ENCODE measurements at regions not wholly inside any gene's neighbourhood (a gene's known extent, or its start where the extent isn't known, plus 50 kb on each side); places are given as distances from the start of the nearest gene placed in this dataset.

DNA sequence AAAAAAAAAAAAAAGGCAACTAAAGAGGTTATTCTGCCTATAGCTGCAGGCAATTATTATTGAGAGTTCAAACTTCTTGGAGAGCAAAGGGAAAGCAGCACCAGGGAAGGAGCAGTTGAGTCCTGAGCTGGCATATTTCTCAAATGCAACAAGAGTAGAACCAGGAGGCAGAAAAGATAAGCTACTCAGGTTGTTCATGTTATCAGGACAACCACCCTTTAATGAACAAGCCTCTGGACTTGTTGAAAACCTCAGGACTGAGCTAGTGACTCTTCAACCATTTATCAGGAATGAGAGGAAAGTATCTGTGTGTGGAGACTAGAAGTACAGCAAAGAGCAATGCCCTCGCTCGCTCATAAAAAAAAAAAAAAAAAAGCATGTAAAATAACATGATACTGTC is 183.0 kb downstream of the KCTD12 start:
- no peaks in the 10 kb centered on the region for H3K27me3 Mint-ChIP-seq (ENCODE audit: low read depth)
- no peak overlapping the region for H3K4me3 Mint-ChIP-seq
- no peaks in the 10 kb centered on the region for H3K9me3 Mint-ChIP-seq
- H3K36me3 Mint-ChIP-seq (ENCODE audit: low read depth): no peaks in the 10 kb centered on the region
- no peak overlapping the region for H3K27ac Mint-ChIP-seq
- no peaks in the 10 kb centered on the region for H3K4me1 Mint-ChIP-seq (ENCODE audit: low read depth)
- DNase-seq (ENCODE audit: low spot score): no peak

DNA sequence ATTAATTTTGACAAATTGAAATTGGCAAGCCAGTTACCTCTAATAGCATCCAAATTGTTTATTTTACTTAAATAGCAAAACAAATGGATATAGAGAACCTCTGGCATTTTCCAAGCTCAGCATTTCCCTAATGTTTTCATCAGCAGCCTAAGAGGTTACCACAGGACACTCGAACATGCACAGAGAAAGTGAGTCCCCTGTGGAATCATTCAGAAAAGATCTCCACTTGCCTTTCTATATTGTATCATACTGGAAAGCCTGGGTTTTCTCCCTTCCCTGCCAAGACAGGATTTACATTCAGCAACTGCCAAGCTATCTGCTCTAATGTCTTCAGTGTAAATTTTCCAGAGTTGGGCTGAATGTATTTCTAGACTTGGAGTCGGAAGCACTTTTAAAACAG is 188.9 kb downstream of the KCTD12 start:
- DNase-seq (ENCODE audit: low spot score): no peak
- no peaks in the 10 kb centered on the region for H3K27me3 Mint-ChIP-seq (ENCODE audit: low read depth)
- H3K4me3 Mint-ChIP-seq: no peak overlapping the region
- H3K9me3 Mint-ChIP-seq: no peaks in the 10 kb centered on the region
- H3K27ac Mint-ChIP-seq: no peak overlapping the region
- no peaks in the 10 kb centered on the region for H3K36me3 Mint-ChIP-seq (ENCODE audit: low read depth)
- no peaks in the 10 kb centered on the region for H3K4me1 Mint-ChIP-seq (ENCODE audit: low read depth)

DNA sequence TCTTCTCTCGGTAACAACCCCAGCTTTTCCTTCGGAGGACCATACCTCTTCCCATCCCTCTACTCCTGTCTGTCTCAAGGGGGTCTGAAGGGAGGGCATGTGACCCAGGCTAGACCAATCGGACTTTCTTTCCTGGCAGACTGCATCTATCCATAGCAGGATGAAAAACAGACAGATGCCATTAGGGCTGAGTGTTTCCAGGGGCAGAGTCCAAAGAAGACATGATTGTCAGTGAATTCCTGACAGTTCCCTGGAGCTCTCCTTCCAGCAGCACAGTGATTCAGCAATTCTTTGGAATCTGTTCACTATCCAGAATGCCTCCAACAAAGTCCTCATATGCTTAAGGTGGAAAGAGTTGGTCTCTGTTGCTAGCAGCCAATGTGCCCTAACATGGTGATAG is 189.8 kb downstream of the KCTD12 start:
- Mint-ChIP-seq H3K4me1 (ENCODE audit: low read depth) (no peaks in the 10 kb centered on the region), H3K36me3 (ENCODE audit: low read depth) (no peaks in the 10 kb centered on the region), H3K27ac (no peak overlapping the region), H3K4me3 (no peak overlapping the region), H3K27me3 (ENCODE audit: low read depth) (no peaks in the 10 kb centered on the region), H3K9me3 (no peaks in the 10 kb centered on the region)
- no peak for DNase-seq (ENCODE audit: low spot score)

DNA sequence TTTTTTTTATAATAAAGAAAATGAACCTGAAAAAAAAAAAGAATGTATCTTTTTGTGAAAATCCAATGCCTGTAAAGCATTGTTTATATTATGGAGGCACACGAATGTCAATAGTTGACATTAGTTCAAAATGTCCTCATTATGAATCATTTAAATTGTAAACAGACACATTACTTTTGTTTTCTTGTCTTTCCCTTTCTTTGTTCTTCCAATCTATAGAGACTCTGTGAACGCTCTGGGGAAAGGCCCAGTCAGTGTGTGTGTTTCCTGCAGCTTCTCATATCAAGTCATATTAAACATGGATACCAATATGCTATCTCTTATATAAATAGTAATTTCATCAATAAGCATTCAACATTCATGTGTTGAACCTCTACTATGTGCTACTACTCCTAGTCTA is 193.1 kb downstream of the KCTD12 start:
- no peak overlapping the region for H3K27ac Mint-ChIP-seq
- H3K4me1 Mint-ChIP-seq (ENCODE audit: low read depth): no peaks in the 10 kb centered on the region
- no peaks in the 10 kb centered on the region for H3K27me3 Mint-ChIP-seq (ENCODE audit: low read depth)
- DNase-seq (ENCODE audit: low spot score): no peak
- no peaks in the 10 kb centered on the region for H3K9me3 Mint-ChIP-seq
- H3K36me3 Mint-ChIP-seq (ENCODE audit: low read depth): no peaks in the 10 kb centered on the region
- H3K4me3 Mint-ChIP-seq: no peak overlapping the region

DNA sequence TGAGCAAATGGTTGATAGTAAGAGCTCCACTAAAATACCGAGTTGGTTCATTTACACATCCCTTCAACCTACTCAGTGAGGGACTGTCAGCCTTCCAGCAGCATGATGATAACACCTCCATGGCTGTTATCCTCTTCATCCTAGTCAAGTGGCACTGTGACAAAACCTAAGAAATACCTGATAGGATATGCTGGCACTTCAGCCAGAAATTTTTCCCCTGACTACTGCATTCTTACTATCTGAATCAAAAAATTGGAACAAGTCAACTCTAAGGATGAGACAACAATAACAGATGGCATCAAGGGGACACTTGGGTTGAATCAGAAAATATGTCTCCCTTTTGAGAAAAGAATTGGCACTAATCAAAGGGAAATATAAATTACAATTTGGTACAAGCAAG is 193.9 kb downstream of the KCTD12 start:
- Mint-ChIP-seq H3K27me3 (ENCODE audit: low read depth) (no peaks in the 10 kb centered on the region), H3K27ac (no peak overlapping the region)

DNA sequence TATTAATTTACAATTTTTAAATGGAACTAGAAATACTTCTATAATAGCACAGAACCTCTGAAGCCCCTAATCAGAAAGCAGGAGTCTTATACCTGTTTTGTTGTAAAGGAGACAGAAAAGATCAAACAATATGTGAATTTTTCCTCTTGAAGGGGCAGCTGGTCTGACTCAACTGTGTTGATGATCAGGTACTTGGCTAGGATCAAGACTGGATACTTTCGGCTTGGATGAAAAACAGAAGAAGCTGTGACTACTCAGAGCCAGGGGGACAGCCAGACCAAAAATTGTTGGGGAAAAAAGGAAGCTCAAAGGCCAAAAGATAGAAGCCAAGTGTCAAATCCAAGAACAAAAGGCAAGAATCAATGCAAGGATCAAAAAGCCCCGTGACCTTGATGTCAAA is 195.6 kb downstream of the KCTD12 start:
- Mint-ChIP-seq H3K4me1 (ENCODE audit: low read depth) (peaks cover 2% of the 10 kb centered on the region), H3K27me3 (ENCODE audit: low read depth) (no peaks in the 10 kb centered on the region), H3K9me3 (no peaks in the 10 kb centered on the region), H3K36me3 (ENCODE audit: low read depth) (no peaks in the 10 kb centered on the region), H3K27ac (no peak overlapping the region), H3K4me3 (no peak overlapping the region)
- no peak for DNase-seq (ENCODE audit: low spot score)

More for the DNA sequence above, 193.9 kb downstream of the KCTD12 start:
- Mint-ChIP-seq H3K9me3 (no peaks in the 10 kb centered on the region), H3K4me3 (no peak overlapping the region), H3K4me1 (ENCODE audit: low read depth) (peaks cover 2% of the 10 kb centered on the region), H3K36me3 (ENCODE audit: low read depth) (no peaks in the 10 kb centered on the region)
- no peak for DNase-seq (ENCODE audit: low spot score)

DNA sequence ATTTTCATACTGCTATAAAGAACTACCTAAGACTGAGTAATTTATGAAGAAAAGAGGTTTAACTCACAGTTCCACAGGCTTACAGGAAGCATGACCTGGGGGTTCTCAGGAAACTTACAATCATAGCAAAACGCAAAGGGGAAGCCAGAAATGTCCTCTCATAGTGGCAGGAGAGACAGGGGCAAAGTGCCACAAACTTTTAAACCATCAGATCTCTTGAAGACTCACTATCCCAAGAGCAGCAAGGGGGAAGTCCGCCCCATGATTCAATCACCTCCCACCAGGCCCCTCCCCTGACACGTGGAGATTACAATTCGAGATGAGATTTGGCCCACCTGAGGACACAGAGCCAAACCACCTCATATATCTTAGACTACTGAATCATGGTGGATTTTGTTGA is 198.7 kb downstream of the KCTD12 start:
- no peak for DNase-seq (ENCODE audit: low spot score)
- Mint-ChIP-seq H3K27me3 (ENCODE audit: low read depth) (no peaks in the 10 kb centered on the region), H3K27ac (no peak overlapping the region), H3K4me1 (ENCODE audit: low read depth) (peaks cover 2% of the 10 kb centered on the region), H3K36me3 (ENCODE audit: low read depth) (no peaks in the 10 kb centered on the region), H3K9me3 (no peaks in the 10 kb centered on the region), H3K4me3 (no peak overlapping the region)

DNA sequence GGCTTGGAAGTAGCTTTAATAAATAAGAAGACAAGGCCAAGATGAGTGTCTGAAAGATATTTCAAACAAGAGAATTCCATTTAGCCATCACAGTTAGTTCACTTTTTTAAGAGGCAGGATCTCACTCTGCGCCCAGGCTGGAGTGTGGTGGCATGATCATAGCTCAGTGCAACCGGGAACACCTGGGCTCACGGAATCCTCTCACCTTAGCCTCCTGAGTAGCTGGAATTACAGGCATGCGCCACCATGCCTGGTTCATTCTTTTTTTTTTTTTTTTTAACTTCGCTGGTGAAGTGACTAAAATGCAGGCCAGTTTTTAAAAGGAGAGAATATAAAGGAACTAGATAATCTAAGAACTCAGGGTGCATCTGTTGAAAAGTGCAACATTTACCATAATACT is 200.3 kb downstream of the KCTD12 start:
- DNase-seq (ENCODE audit: low spot score): no peak
- no peak overlapping the region for H3K4me3 Mint-ChIP-seq
- no peaks in the 10 kb centered on the region for H3K36me3 Mint-ChIP-seq (ENCODE audit: low read depth)
- H3K9me3 Mint-ChIP-seq: no peaks in the 10 kb centered on the region
- H3K27ac Mint-ChIP-seq: no peak overlapping the region
- no peaks in the 10 kb centered on the region for H3K27me3 Mint-ChIP-seq (ENCODE audit: low read depth)
- peaks cover 2% of the 10 kb centered on the region for H3K4me1 Mint-ChIP-seq (ENCODE audit: low read depth)

DNA sequence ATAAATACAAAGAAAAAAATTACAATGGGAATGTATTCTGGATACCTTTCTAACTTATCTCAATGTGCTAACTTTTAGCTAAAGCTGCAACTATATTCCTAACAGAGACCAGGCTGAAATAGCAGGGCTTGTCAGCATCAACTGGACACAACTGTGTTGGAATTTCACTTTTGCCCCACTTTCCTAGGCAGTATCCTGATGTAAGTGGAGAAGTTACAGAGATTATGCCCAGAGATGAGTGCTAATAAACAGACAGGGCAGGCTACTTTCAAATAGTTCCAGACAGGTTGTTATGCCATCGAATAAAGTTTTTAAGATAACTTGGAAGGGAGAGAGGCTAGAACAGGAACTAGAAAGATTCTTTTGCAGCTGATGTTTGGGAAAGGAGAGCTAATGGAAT is 201.9 kb downstream of the KCTD12 start:
- no peak for DNase-seq (ENCODE audit: low spot score)
- Mint-ChIP-seq H3K27ac (no peak overlapping the region), H3K4me3 (no peak overlapping the region), H3K9me3 (no peaks in the 10 kb centered on the region), H3K4me1 (ENCODE audit: low read depth) (peaks cover 2% of the 10 kb centered on the region), H3K36me3 (ENCODE audit: low read depth) (no peaks in the 10 kb centered on the region), H3K27me3 (ENCODE audit: low read depth) (no peaks in the 10 kb centered on the region)

DNA sequence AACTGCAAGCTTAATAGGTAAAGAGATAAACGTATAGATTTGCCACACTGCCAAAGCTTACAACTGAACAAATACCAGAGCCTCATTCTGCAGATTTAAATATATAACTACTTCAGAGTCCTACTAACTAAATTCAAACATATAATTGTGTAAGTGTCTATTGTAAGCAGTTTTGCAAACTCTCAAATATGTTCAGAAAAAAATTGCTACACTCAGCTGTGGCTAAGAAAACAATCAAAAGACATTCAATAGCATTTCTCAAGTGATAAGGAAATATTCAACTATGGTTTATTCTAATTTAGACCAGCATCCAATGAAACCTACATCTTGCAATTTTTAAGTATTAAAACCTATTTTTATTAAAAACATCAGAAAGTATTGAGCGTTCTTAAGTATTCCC is 202.4 kb downstream of the KCTD12 start:
- Mint-ChIP-seq H3K27ac (no peak overlapping the region), H3K4me3 (no peak overlapping the region), H3K4me1 (ENCODE audit: low read depth) (peaks cover 2% of the 10 kb centered on the region), H3K9me3 (no peaks in the 10 kb centered on the region), H3K27me3 (ENCODE audit: low read depth) (no peaks in the 10 kb centered on the region), H3K36me3 (ENCODE audit: low read depth) (no peaks in the 10 kb centered on the region)
- DNase-seq (ENCODE audit: low spot score): no peak

DNA sequence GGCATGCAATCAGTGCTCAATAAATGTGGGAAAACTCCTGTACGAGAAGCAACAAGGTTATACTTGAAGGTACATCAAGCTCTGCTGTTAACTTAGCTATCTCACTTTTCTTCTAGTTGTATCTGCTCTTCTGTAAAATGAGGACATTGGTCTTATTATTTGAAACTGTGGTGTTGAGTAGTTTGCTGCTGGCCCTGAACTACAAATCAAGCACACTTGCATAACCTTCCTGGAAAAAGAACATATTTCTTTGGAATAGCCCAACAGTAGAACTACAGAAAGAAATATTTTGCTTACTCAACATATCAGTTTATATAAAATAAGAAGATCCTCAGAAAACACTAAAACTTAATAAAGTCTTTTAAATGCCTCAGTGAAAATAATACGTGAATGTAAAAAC is 203.0 kb downstream of the KCTD12 start:
- Mint-ChIP-seq H3K4me1 (ENCODE audit: low read depth) (peaks cover 2% of the 10 kb centered on the region), H3K27me3 (ENCODE audit: low read depth) (no peaks in the 10 kb centered on the region), H3K4me3 (no peak overlapping the region), H3K9me3 (no peaks in the 10 kb centered on the region), H3K36me3 (ENCODE audit: low read depth) (no peaks in the 10 kb centered on the region), H3K27ac (no peak overlapping the region)
- DNase-seq (ENCODE audit: low spot score): no peak

DNA sequence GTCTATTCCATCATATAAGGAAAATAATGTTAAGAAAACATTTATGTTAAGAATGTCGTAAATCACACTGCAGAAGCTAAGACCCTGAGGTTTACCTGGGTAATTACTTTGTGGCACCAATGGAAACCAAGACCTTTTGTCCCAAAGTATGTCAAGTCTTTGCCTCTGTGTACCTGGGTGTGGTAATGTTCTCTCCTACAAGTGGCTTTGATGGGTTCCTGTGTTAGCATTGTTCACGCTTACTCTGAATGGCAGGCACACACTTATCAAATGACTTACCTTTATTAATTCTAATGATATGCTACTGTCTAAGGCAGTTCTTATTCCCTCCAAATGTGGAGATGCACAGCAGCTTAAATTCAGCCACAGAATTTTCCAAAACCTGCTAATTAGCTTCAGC is 206.1 kb downstream of the KCTD12 start:
- DNase-seq (ENCODE audit: low spot score): no peak
- Mint-ChIP-seq H3K4me3 (no peak overlapping the region), H3K27me3 (ENCODE audit: low read depth) (no peaks in the 10 kb centered on the region), H3K4me1 (ENCODE audit: low read depth) (no peaks in the 10 kb centered on the region), H3K36me3 (ENCODE audit: low read depth) (no peaks in the 10 kb centered on the region), H3K9me3 (no peaks in the 10 kb centered on the region), H3K27ac (no peak overlapping the region)

DNA sequence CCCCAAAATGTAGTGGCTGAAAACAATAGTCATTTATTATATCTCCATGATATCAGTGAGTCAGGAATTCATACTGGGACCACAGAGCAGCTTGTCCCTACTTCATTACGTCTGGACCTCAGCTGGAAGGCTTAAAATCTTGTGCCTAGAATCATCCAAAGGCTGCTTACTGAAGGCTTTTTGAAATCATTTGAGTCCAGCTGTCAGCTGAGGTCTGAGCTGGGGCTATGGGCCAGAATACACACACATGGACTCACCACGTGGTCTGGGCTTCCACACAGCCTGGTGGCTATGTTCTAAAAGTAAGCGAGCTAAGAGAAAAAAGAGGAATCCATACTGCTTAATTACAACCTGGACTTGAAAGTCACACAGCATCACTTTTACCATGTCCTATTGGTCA is 209.2 kb downstream of the KCTD12 start:
- Mint-ChIP-seq H3K36me3 (ENCODE audit: low read depth) (no peaks in the 10 kb centered on the region), H3K4me1 (ENCODE audit: low read depth) (no peaks in the 10 kb centered on the region), H3K4me3 (no peak overlapping the region), H3K9me3 (no peaks in the 10 kb centered on the region), H3K27ac (no peak overlapping the region), H3K27me3 (ENCODE audit: low read depth) (no peaks in the 10 kb centered on the region)
- DNase-seq (ENCODE audit: low spot score): no peak

DNA sequence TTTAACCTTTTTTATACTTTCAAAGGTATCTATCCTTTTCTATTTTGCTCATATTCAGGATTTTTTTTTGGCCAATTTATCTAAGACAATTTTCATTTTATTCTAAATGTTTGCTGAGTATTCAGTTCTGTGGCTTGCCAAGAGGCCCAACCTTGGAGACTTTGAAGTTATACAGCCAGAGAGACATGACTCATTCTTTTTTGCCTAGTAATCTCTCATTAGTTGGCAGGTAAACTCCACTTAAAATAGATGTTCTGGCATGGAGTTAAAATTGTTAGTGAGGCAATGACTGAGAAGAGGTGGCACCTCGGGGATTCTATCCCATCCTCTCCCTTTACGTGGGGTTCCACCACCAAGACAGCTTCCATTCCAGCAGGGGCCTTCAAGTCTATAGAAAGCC is 213.8 kb downstream of the KCTD12 start:
- Mint-ChIP-seq H3K4me3 (no peak overlapping the region), H3K9me3 (no peaks in the 10 kb centered on the region), H3K27ac (no peak overlapping the region), H3K36me3 (ENCODE audit: low read depth) (no peaks in the 10 kb centered on the region), H3K27me3 (ENCODE audit: low read depth) (no peaks in the 10 kb centered on the region), H3K4me1 (ENCODE audit: low read depth) (no peaks in the 10 kb centered on the region)
- DNase-seq (ENCODE audit: low spot score): no peak

DNA sequence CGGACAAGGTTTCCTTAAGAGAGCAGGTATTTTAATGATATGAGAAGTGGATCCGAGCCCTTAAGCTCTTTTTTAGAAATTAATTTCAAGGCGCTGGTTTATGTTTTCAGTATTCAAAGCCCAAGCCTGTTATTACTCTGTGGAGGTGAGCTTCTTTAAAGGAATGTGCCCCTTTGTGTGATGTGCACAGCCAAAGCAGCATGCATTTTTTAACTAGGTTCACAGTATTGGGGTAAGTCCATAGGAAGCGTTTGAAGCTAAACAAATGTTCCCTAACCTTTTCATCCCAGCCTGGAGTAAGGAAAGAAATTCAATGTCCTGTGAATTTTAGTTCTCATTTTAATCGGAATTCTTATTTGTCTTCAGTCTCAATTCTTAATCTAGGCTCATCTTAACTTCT is 217.5 kb downstream of the KCTD12 start:
- Mint-ChIP-seq H3K9me3 (no peaks in the 10 kb centered on the region), H3K4me3 (no peak overlapping the region), H3K4me1 (ENCODE audit: low read depth) (no peaks in the 10 kb centered on the region), H3K36me3 (ENCODE audit: low read depth) (no peaks in the 10 kb centered on the region), H3K27ac (no peak overlapping the region), H3K27me3 (ENCODE audit: low read depth) (no peaks in the 10 kb centered on the region)
- no peak for DNase-seq (ENCODE audit: low spot score)

DNA sequence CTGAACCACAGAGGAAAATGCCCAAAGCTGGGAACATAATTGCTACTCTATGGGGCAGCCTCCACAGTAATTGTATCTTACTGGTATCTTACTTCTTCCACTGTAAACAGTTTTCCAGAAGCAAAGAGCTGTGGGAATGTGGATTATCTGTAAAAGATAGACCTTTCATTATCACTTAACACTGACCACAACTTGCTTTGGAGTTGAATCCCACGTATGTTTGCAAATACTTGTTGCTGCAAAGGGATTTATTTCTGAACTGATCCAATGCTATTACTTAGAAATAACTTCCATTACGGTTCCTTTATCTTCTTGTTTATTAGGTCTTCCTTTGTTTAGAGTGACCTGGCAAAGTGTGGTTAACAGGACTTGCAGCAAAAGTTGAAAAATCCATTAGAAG is 218.1 kb downstream of the KCTD12 start:
- DNase-seq (ENCODE audit: low spot score): no peak
- Mint-ChIP-seq H3K36me3 (ENCODE audit: low read depth) (no peaks in the 10 kb centered on the region), H3K4me3 (no peak overlapping the region), H3K9me3 (no peaks in the 10 kb centered on the region), H3K27ac (no peak overlapping the region), H3K4me1 (ENCODE audit: low read depth) (no peaks in the 10 kb centered on the region), H3K27me3 (ENCODE audit: low read depth) (peaks cover under 1% of the 10 kb centered on the region)
